HUDEP-2 (cell line): ENCODE measurements at regions not wholly inside any gene's neighbourhood (a gene's known extent, or its start where the extent isn't known, plus 50 kb on each side); places are given as distances from the start of the nearest gene placed in this dataset.

Experiments used
- DNase-seq, 76 experiments: peaks; one replicate each; lab custom pipeline; 2025; ENCODE audit not compliant: unreplicated experiment in 76 of 76; lab: John Stamatoyannopoulos, UW

GRCh38 chr9:86765746-86766430, 181.4 kb downstream of the GAS1 start:
- DNase-seq, result no peak

- no peak for DNase-seq
Observed at GRCh38 chr9:86764671-86765343, 182.5 kb downstream of the GAS1 start.

GRCh38 chr9:86764221-86764624, 183.1 kb downstream of the GAS1 start:
- DNase-seq, result no peak

- no peak for DNase-seq
Observed at GRCh38 chr9:86763791-86764190, 183.5 kb downstream of the GAS1 start.

GRCh38 chr9:86757382-86757720, 190.0 kb downstream of the GAS1 start:
- no peak for DNase-seq

GRCh38 chr9:86756576-86757381, 190.5 kb downstream of the GAS1 start:
- DNase-seq, result no peak

GRCh38 chr9:86755561-86755941, 191.8 kb downstream of the GAS1 start:
- no peak for DNase-seq

GRCh38 chr9:86754581-86755560, 192.4 kb downstream of the GAS1 start:
- no peak for DNase-seq

- DNase-seq, result no peak
Observed at GRCh38 chr9:86753836-86754235, 193.5 kb downstream of the GAS1 start.

- no peak for DNase-seq
Observed at GRCh38 chr9:86752733-86753132, 194.6 kb downstream of the GAS1 start.

GRCh38 chr9:86751956-86752355, 195.3 kb downstream of the GAS1 start:
- DNase-seq, result no peak

- DNase-seq, result no peak
Observed at GRCh38 chr9:86751207-86751606, 196.1 kb downstream of the GAS1 start.

GRCh38 chr9:86749894-86750255, 197.4 kb downstream of the GAS1 start:
- no peak for DNase-seq

GRCh38 chr9:86749161-86749893, 198.0 kb downstream of the GAS1 start:
- no peak for DNase-seq

- no peak for DNase-seq
Observed at GRCh38 chr9:86747711-86748110, 199.6 kb downstream of the GAS1 start.

GRCh38 chr9:86741311-86742208, 205.7 kb downstream of the GAS1 start:
- no peak for DNase-seq

GRCh38 chr9:86735772-86736458, 211.4 kb downstream of the GAS1 start:
- no peak for DNase-seq

- DNase-seq, result no peak
Observed at GRCh38 chr9:86734771-86735170, 212.5 kb downstream of the GAS1 start.
